GM21576 (cell line): ENCODE measurements at regions not wholly inside any gene's neighbourhood (a gene's known extent, or its start where the extent isn't known, plus 50 kb on each side); places are given as distances from the start of the nearest gene placed in this dataset.
"Not testable (repeated sequence)": the region's sequence is repeated elsewhere in the genome, so short reads cannot be mapped to it uniquely, and the experiment has no call there.

Source experiments
- ATAC-seq: cut with Tn5 transposase; IDR thresholded peaks from one replicate; pipeline ENCODE4 v1.9.1; 2021; ENCODE audit warnings: mild to moderate bottlenecking, moderate library complexity; ENCODE audit not compliant: unreplicated experiment

GRCh38 chr7:148507787-148508186 lies 82.8 kb upstream of the C7orf33 start:
- ATAC-seq, result no peak

- ATAC-seq, result no peak
Observed at GRCh38 chr7:148514236-148514635, 76.3 kb upstream of the C7orf33 start.

- ATAC-seq, result no peak
Observed at GRCh38 chr7:148515237-148515636, 75.3 kb upstream of the C7orf33 start.

- ATAC-seq, result no peak
Observed at GRCh38 chr7:148515728-148516695, 74.6 kb upstream of the C7orf33 start.

GRCh38 chr7:148519386-148519785 lies 71.2 kb upstream of the C7orf33 start:
- not testable (repeated sequence) for ATAC-seq

- no peak for ATAC-seq
Observed at GRCh38 chr7:148521271-148521670, 69.3 kb upstream of the C7orf33 start.

- ATAC-seq, result no peak
Observed at GRCh38 chr7:148523550-148523949, 67.0 kb upstream of the C7orf33 start.

GRCh38 chr7:148524479-148525224 lies 65.9 kb upstream of the C7orf33 start:
- no peak for ATAC-seq

- peak; percentile 98 for ATAC-seq
Observed at GRCh38 chr7:148527717-148528168, 62.8 kb upstream of the C7orf33 start.

- peak; percentile 59 for ATAC-seq
Observed at GRCh38 chr7:148535217-148535616, 55.3 kb upstream of the C7orf33 start.

- no peak for ATAC-seq
Observed at GRCh38 chr7:148537435-148537834, 53.1 kb upstream of the C7orf33 start.

GRCh38 chr7:148540041-148540738 lies 50.4 kb upstream of the C7orf33 start:
- ATAC-seq, result no peak
